GM12878 (cell line): ENCODE measurements at regions not wholly inside any gene's neighbourhood (a gene's known extent, or its start where the extent isn't known, plus 50 kb on each side); places are given as distances from the start of the nearest gene placed in this dataset.

Experiments
- EED ChIP-seq: sonication (generic); IDR thresholded peaks from 2 replicates; pipeline ENCODE4 v1.6.1; 2016; ENCODE audit warnings: antibody characterized with exemption, low read depth
- ESRRA ChIP-seq: IDR thresholded peaks from 2 replicates; pipeline ENCODE4 v1.6.1; 2012; ENCODE audit warnings: mild to moderate bottlenecking, low read length, improper control_type of control experiment
- FOXK2 ChIP-seq: fragments of 450-650 bp; IDR thresholded peaks from 2 replicates; pipeline ENCODE4 v1.6.1; 2017; ENCODE audit warnings: mild to moderate bottlenecking, moderate library complexity
- IRF4 ChIP-seq: IDR thresholded peaks from 2 replicates; pipeline ENCODE4 v1.6.1; 2011; ENCODE audit warnings: low read depth, low read length
- JUND ChIP-seq: IDR thresholded peaks from 2 replicates; pipeline ENCODE4 v1.6.1; 2012; ENCODE audit warnings: low read depth, mild to moderate bottlenecking, low read length, improper control_type of control experiment, moderate library complexity
- KDM1A ChIP-seq: fragments of 200-600 bp; sonication (generic); IDR thresholded peaks from 2 replicates; pipeline ENCODE4 v1.6.1; 2016; ENCODE audit warnings: borderline replicate concordance
- MLLT1 ChIP-seq: fragments of 450-650 bp; IDR thresholded peaks from 2 replicates; pipeline ENCODE4 v1.6.1; 2016; ENCODE audit warnings: mild to moderate bottlenecking
- MXI1 ChIP-seq: fragments of 150-350 bp; IDR thresholded peaks from 2 replicates; pipeline ENCODE4 v1.6.1; 2011; ENCODE audit warnings: low read depth, mild to moderate bottlenecking, inconsistent platforms, low read length, improper control_type of control experiment
- NFYB ChIP-seq: IDR thresholded peaks from 2 replicates; pipeline ENCODE4 v1.6.1; 2011; ENCODE audit warnings: low read depth, mild to moderate bottlenecking, low read length, improper control_type of control experiment, moderate library complexity; ENCODE audit not compliant: insufficient read depth
- NR2C2 ChIP-seq: IDR thresholded peaks from 2 replicates; pipeline ENCODE4 v1.6.1; 2011; ENCODE audit warnings: borderline replicate concordance, low read depth; ENCODE audit not compliant: control insufficient read depth, insufficient read length
- RB1 ChIP-seq: fragments of 450-650 bp; formaldehyde crosslinking; IDR thresholded peaks from 2 replicates; pipeline ENCODE4 v1.6.1; 2017; ENCODE audit warnings: mild to moderate bottlenecking, borderline replicate concordance
- SMAD1 ChIP-seq: fragments of 450-650 bp; IDR thresholded peaks from 2 replicates; pipeline ENCODE4 v1.6.1; 2018; ENCODE audit warnings: mild to moderate bottlenecking, low read depth; ENCODE audit not compliant: partially characterized antibody
- SPI1 ChIP-seq: IDR thresholded peaks from 2 replicates; pipeline ENCODE4 v1.6.1; 2011; ENCODE audit warnings: low read depth, mild to moderate bottlenecking, low read length, moderate library complexity, borderline replicate concordance; ENCODE audit not compliant: insufficient read depth
- STAT3 ChIP-seq: IDR thresholded peaks from 2 replicates; pipeline ENCODE4 v1.6.1; 2011; ENCODE audit warnings: low read depth, low read length, improper control_type of control experiment
- TAF1 ChIP-seq: IDR thresholded peaks from 2 replicates; pipeline ENCODE4 v1.6.1; 2011; ENCODE audit warnings: mild to moderate bottlenecking, low read depth, low read length, borderline replicate concordance
- TARDBP ChIP-seq: IDR thresholded peaks from 2 replicates; pipeline ENCODE4 v1.6.1; 2016; ENCODE audit warnings: borderline replicate concordance
- TF ChIP-seq, protein P1 (sequence below): fragments of 450-650 bp; IDR thresholded peaks from 2 replicates; pipeline ENCODE4 v1.6.1; 2016; ENCODE audit warnings: mild to moderate bottlenecking, moderate library complexity, borderline replicate concordance
- TF ChIP-seq, protein P2 (sequence below): IDR thresholded peaks from 2 replicates; pipeline ENCODE4 v1.6.1; 2012; ENCODE audit warnings: low read length, inconsistent platforms
- TF ChIP-seq, protein P3 (sequence below): fragments of 450-650 bp; formaldehyde crosslinking; IDR thresholded peaks from 2 replicates; pipeline ENCODE4 v1.4.0; 2020; ENCODE audit warnings: mild to moderate bottlenecking, moderate library complexity

DNA sequence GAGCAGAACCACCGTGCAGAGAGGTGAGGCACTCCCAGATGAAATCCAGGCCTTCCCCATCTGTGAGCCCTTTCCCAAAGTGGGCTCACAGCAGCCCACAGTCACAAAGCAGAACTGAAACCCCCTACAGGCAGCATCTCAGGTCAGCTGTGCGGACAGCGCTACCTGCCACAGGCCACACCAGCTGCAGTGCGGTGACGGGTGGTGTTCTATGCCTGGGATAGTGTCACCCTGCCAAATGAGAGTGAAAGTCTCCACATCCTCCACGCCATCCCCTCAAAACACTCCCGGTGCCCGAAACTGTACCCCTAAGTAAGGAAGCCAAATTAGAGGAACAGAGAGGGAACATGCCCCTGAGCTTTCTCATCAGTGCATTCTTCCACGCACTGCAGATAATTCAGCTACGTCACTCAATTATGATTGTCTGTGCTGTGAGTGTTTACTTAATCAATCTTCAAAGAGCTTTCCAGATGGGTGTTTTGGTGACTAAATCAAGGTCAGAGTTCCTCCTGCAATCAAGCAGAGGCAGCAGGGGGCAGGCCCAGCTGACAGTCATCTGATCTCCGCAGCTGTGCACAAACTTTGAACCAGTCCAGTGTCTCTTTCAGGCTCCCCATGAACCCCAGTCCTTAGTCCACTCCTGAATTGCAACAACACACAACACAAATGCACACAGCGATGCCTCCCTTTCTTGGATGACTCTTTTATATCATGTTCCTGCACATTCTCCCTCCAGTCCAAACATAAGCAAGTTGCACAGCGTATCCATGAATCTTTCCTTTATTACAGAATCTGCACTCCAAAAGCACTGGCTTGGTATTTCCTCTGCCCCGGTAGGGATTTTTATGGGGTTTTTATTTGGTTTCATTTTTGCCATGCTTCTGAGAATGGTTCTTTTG is 150.0 kb downstream of the TOMM20 start (continued):
- TF ChIP-seq, protein P1, sequence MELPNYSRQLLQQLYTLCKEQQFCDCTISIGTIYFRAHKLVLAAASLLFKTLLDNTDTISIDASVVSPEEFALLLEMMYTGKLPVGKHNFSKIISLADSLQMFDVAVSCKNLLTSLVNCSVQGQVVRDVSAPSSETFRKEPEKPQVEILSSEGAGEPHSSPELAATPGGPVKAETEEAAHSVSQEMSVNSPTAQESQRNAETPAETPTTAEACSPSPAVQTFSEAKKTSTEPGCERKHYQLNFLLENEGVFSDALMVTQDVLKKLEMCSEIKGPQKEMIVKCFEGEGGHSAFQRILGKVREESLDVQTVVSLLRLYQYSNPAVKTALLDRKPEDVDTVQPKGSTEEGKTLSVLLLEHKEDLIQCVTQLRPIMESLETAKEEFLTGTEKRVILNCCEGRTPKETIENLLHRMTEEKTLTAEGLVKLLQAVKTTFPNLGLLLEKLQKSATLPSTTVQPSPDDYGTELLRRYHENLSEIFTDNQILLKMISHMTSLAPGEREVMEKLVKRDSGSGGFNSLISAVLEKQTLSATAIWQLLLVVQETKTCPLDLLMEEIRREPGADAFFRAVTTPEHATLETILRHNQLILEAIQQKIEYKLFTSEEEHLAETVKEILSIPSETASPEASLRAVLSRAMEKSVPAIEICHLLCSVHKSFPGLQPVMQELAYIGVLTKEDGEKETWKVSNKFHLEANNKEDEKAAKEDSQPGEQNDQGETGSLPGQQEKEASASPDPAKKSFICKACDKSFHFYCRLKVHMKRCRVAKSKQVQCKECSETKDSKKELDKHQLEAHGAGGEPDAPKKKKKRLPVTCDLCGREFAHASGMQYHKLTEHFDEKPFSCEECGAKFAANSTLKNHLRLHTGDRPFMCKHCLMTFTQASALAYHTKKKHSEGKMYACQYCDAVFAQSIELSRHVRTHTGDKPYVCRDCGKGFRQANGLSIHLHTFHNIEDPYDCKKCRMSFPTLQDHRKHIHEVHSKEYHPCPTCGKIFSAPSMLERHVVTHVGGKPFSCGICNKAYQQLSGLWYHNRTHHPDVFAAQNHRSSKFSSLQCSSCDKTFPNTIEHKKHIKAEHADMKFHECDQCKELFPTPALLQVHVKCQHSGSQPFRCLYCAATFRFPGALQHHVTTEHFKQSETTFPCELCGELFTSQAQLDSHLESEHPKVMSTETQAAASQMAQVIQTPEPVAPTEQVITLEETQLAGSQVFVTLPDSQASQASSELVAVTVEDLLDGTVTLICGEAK: no peak
- TF ChIP-seq, protein P2, sequence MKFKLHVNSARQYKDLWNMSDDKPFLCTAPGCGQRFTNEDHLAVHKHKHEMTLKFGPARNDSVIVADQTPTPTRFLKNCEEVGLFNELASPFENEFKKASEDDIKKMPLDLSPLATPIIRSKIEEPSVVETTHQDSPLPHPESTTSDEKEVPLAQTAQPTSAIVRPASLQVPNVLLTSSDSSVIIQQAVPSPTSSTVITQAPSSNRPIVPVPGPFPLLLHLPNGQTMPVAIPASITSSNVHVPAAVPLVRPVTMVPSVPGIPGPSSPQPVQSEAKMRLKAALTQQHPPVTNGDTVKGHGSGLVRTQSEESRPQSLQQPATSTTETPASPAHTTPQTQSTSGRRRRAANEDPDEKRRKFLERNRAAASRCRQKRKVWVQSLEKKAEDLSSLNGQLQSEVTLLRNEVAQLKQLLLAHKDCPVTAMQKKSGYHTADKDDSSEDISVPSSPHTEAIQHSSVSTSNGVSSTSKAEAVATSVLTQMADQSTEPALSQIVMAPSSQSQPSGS: no peak
- TF ChIP-seq, protein P3, sequence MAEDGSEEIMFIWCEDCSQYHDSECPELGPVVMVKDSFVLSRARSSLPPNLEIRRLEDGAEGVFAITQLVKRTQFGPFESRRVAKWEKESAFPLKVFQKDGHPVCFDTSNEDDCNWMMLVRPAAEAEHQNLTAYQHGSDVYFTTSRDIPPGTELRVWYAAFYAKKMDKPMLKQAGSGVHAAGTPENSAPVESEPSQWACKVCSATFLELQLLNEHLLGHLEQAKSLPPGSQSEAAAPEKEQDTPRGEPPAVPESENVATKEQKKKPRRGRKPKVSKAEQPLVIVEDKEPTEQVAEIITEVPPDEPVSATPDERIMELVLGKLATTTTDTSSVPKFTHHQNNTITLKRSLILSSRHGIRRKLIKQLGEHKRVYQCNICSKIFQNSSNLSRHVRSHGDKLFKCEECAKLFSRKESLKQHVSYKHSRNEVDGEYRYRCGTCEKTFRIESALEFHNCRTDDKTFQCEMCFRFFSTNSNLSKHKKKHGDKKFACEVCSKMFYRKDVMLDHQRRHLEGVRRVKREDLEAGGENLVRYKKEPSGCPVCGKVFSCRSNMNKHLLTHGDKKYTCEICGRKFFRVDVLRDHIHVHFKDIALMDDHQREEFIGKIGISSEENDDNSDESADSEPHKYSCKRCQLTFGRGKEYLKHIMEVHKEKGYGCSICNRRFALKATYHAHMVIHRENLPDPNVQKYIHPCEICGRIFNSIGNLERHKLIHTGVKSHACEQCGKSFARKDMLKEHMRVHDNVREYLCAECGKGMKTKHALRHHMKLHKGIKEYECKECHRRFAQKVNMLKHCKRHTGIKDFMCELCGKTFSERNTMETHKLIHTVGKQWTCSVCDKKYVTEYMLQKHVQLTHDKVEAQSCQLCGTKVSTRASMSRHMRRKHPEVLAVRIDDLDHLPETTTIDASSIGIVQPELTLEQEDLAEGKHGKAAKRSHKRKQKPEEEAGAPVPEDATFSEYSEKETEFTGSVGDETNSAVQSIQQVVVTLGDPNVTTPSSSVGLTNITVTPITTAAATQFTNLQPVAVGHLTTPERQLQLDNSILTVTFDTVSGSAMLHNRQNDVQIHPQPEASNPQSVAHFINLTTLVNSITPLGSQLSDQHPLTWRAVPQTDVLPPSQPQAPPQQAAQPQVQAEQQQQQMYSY (CRISPR knock-in tag): peak; percentile 74; the same call in 1 of the 2 replicates
- TF ChIP-seq STAT3: peak; percentile 86
- TF ChIP-seq EED: peak; percentile 100
- peak; percentile 100 for TF ChIP-seq IRF4
- TF ChIP-seq MLLT1: peak; percentile 93
- no peak for TF ChIP-seq KDM1A
- TF ChIP-seq RB1: no peak
- no peak for TF ChIP-seq NR2C2
- TF ChIP-seq TAF1: peak; percentile 75; the same call in 1 of the 2 replicates
- no peak; the same call in 1 of the 2 replicates for TF ChIP-seq TARDBP
- TF ChIP-seq ESRRA: 0 out of 2 replicates have a peak, but pooled peaks have one; percentile 61
- TF ChIP-seq MXI1: 0 out of 2 replicates have a peak, but pooled peaks have one; percentile 8
- peak; percentile 68 for TF ChIP-seq SMAD1
- TF ChIP-seq NFYB: no peak
- no peak for TF ChIP-seq FOXK2
- peak; percentile 98 for TF ChIP-seq SPI1
- TF ChIP-seq JUND: no peak
